ENCODE measurements at regions not wholly inside any gene's neighbourhood (a gene's known extent, or its start where the extent isn't known, plus 50 kb on each side); places are given as distances from the start of the nearest gene placed in this dataset.

GRCh38 chr3:153257673-153258351 is 95.8 kb downstream of the RAP2B start:
- TF ChIP-seq EZH2 (IDR thresholded peaks at IDR 0.05) (no peak), POLR2AphosphoS5 (IDR thresholded peaks at IDR 0.05; ENCODE audit: borderline replicate concordance, low read depth, low read length) (no peak), FOXP2 (optimal IDR thresholded peaks at IDR 0.05; ENCODE audit: control extremely low read depth, extremely low read length, insufficient read depth) (no peak)

Measured in SK-N-MC (cell line).